ENCODE measurements at regions not wholly inside any gene's neighbourhood (a gene's known extent, or its start where the extent isn't known, plus 50 kb on each side); places are given as distances from the start of the nearest gene placed in this dataset.
"Not testable (repeated sequence)": the region's sequence is repeated elsewhere in the genome, so short reads cannot be mapped to it uniquely, and the experiment has no call there.

DNA sequence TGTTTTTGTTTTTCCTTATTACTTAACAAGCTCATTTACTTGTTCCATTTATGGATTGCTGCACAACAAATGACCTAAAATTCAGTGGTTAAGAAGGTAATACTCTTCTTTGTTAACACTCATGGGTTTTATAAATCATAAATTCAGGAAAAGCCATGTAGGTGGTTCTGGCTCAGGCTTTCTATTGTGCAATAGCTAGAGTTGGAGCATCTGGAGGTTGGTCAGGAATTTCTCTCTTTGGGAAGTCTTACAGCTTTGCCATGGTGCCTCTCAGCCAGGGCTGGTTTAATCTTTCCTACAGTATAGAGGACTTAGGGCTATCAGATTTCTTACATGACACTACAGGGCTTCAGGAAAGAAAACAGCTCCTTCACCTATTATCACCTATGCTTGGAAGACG lies 1677.1 kb downstream of the KCNT2 start:
- no peak for DNase-seq (ENCODE audit: low read depth in 2 of 2)

DNA sequence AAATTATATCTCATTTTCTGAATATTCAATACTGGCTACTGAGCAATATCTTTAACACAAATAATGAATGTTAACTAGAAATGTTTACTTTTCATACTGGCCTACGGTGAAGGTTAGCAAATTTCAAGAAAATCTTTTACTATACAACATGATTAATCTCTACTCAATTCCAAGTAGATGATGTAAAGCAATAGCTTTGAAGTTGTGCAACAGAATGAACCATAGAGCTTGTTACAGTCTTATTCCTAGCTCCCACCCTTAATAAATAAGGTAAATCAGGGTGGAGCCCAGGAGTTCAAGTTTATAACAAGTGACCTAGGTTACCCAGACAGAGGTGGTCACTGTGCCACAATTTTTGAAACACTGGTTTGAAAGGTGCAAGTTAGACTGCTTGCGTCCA lies 1678.1 kb downstream of the KCNT2 start:
- DNase-seq (ENCODE audit: low read depth in 2 of 2), result no peak

DNA sequence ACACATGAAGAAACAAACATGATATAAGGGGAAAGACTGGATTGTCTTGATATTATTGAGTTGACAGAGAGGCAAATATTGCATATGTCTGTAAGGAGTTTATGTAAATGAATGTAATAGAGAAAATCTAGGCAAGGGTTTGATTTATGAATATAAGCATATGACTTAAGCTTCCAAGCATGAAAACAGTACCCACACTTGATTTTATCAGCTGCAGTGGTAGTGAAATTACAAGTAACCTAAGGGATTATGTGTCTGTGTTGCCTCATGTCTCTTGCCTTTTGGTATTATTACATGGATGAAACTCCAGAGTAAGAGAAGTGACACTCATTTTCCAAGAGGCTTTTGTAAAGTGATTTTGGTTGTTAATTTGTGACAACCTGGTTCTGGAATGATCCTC lies 1678.9 kb downstream of the KCNT2 start:
- DNase-seq (ENCODE audit: low read depth in 2 of 2), result no peak

DNA sequence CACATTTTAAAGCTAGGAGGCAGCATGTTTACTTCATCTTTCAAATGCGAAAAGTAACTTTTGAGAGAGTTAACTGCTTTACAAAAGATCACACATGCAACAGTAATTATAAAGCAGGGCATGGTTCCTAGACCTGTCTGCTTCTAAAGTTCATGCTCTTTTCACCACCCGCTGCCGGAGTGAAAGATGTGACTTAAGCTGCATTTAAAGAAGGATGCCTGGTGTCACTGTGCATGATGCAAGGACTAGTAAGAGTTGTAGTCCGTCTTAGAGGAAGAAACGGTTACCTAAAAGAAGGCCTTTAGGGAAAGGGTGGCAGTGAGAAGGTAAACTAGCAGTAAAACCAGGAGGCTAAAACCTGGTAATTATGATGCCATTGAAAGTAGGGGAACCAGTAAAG lies 1689.1 kb downstream of the KCNT2 start:
- DNase-seq (ENCODE audit: low read depth in 2 of 2), result no peak

DNA sequence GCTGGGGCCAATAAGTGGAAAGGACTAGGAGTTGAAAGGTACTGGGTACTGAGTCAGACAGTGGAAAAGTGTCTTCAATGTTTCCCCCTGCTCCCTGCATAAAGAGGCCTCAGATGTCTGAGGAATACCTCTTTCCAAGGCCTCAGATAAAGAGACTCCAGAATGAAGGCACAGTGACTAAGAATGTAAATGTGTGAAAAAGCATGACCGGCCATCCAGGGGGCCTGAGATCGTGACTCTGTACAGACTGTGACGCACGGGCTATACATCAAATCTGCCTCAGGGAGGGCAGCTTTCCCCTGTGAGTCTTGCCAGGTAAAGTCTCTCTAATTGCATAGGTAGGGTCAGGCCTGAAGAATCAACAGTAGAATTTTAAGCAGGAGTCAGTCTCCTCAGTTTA lies 1690.5 kb downstream of the KCNT2 start:
- DNase-seq (ENCODE audit: low read depth in 2 of 2), result no peak

DNA sequence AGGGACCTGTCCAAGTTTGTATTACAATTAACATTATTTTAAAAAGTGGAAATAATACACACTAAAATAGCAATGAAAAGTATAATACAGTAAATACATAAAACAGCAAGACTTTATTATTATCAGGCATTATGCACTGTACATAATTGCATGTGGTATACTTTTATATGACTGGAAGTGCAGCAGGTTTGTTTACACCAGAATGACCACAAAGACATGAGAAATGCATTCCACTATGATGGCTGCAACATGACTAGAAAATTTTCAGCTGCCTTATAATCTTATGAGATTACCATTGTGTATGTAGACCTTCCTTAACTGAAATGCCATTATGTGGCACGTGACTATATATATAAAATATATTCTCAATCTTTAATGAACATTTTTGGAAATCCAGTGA lies 1699.6 kb downstream of the KCNT2 start:
- DNase-seq (ENCODE audit: low read depth in 2 of 2), result no peak

DNA sequence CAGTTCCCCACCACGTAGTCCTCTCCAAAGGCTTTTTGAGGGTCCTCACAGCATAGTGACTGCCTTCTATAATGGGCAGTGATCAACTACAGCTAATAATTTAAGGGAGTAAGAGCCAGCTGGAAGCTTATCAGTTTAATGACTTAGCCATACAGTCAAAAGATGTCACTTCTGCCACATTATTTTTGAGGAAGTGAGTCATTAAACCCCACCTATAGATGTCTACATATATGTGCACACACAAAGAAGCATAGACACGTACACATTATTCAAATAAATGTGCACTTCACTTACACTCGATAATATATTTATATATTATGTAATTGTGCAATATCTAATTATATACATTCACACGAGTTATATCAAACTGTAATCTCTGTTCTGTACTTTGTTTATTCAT lies 1704.7 kb downstream of the KCNT2 start:
- DNase-seq (ENCODE audit: low read depth in 2 of 2), result no peak

DNA sequence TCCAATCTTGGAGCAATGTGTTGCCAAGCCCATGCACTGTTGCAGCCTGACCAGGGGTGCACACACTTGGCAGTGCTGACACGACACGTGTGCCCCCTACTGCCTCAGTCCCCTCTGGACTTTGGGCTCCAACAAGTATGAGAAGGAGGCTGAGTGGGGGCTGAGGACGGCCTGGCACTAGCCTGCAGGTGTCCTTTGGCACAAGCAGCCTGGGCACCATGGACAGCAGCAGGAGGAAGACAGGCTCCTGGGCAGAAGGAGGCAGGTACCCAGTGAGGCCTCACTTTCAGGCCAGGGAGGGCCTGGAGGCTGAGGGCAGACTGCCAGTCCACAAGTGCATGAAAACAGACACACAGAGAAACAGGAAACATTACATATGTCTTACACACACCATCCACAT lies 1702.9 kb upstream of the B3GALT2 start:
- DNase-seq (ENCODE audit: low read depth in 2 of 2), result no peak

DNA sequence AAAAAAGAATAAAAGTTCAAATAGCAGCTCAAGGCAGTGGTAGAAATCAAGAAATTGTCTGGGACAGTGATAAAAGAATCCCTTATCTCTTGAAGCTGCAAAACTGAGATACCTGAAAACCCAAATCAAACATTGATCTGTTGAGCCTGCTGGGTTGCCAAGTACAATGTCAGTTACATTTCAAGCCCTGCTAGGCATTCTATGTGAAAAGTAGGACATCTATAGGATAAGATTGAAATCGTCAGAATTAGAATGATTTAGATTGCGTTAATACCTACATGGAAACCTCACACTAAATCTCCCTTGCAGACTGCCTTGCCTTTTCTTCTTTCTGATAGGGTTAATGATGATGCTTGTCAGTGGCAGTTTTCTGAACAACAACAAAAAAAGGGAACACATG lies 1684.4 kb upstream of the B3GALT2 start:
- DNase-seq (ENCODE audit: low read depth in 2 of 2), result no peak

DNA sequence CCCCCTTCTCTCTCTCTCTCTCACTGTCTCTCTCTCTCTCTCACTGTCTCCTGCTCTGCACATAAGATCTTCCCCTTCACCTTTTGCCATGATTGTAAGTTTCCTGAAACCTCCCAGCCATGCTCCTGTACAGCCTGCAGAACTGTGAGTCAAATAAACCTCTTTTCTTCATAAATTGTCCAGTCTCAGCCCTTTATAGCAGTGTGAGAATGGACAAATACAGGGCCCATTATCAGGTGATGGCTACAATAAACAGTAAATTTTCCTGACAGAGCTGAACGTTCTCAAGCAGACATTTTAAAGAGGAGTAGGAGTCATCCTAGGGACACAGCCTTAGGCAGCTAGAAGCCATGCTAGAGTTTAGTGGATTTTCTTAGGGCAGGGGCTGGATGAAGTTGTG lies 1679.7 kb upstream of the B3GALT2 start:
- no peak for DNase-seq (ENCODE audit: low read depth in 2 of 2)

DNA sequence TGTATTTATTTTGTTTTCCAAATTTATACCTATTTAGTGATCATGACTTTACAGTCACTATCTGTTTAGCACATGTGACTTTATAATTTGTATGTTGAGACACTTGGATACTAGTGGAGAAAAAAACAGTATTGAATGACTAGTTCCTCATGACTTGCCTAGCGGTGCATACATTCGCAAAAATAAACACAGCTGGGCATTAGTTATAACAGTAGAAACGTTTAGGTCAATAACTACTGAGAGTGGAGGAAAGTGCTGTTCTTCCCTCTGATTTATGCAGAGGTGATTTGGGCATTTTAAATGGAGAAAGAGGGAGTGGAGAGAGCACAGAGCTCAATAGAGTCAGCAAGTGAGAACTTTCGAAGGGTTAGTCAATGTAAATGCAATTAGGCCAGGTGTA lies 1679.0 kb upstream of the B3GALT2 start:
- DNase-seq (ENCODE audit: low read depth in 2 of 2), result no peak

DNA sequence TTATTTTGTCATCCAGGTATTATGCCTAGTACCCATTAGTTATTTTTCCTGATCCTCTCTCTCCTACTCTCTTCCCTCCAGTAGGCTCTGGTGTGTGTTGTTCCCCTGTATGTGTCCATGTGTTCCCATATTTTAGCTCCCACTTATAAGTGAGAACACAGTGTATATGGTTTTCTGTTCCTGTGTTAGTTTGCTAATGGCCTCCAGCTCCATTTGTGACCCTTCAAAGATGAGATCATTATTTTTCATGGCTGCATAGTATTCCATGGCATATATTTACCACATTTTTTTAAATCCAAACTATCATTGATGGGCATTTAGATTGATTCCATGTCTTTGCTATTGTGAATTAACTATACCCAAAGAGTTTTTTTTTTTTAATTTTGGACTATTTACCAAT lies 1675.7 kb upstream of the B3GALT2 start:
- no peak for DNase-seq (ENCODE audit: low read depth in 2 of 2)

DNA sequence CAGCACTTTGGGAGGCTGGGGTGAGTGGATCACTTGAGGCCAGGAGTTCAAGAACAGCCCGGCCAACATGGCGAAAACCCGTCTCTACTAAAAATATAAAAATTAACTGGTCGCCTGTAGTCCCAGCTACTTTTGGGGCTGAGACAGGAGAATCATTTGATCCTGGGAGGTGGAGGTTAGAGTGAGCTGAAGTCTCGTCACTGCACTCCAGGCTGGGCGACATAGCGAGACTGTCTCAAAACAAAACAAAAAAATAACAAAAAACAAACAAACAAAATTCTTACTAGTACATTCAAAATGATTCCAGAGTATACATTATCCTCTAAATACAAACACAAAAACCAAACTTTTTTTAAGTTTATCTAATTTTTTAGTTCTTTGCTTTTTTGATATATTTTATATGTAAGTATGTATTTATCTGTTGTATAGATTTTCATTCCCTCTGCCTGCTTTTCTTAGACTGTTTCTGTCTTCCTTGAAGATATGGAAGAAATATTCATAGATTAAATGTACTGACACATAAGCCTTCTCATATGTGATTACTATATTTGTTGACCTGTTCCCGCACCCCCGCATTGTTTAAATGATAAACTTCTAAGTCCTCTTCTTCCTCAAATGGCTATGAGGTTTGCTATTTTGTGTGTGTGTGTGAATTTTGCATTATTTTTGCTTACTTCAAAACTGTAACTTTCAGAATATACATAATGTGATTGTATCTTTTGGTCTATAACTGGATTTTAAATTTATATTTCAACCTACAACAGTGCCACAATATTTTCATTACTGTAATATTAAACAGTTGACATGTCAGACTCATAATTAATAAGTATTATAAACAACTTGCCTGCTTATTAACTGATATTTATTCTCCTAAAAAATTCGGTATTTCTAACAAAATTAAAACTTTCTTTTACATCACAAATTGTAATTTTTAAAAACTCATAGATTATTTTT lies 1674.1 kb upstream of the B3GALT2 start:
- DNase-seq (ENCODE audit: low read depth in 2 of 2), result no peak

DNA sequence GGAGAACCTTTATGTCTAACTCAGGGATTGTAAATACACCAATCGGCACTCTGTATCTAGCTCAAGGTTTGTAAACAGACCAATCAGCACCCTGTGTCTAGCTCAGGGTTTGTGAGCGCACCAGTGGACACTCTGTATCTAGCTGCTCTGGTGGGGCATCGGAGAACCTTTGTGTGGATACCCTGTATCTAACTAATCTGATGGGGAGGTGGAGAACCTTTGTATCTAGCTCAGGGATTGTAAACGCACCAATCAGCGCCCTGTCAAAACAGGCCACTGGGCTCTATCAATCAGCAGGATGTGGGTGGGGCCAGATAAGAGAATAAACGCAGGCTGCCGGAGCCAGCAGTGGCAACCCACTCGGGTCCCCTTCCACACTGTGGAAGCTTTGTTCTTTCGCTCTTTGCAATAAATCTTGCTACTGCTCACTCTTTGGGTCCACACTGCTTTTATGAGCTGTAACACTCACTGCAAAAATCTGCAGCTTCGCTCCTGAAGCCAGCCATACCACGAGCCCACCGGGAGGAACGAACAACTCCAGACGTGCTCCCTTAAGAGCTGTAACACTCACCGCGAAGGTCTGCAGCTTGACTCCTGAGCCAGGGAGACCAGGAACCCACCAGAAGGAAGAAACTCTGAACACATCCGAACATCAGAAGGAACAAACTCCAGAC lies 1673.2 kb upstream of the B3GALT2 start:
- DNase-seq (ENCODE audit: low read depth in 2 of 2), result not testable (repeated sequence)

DNA sequence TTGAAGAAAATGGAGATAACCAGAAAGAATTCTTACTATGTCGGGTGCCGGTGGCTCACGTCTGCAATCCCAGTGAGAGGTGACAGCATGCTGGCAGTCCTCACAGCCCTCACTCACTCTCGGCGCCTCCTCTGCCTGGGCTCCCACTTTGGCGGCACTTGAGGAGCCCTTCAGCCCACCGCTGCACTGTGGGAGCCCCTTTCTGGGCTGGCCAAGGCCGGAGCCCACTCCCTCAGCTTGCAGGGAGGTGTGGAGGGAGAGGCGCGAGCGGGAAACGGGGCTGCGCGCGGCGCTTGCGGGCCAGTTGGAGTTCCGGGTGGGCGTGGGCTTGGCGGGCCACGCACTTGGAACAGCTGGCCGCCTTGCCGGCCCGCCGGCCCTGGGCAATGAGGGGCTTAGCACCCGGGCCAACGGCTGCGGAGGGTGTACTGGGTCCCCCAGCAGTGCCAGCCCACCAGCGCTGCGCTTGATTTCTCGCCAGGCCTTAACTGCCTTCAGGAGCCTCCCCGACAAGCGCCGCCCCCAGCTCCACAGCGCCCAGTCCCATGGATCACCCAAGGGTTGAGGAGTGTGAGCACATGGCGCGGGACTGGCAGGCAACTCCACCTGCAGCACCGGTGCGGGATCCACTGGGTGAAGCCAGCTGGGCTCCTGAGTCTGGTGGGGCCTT lies 1672.5 kb upstream of the B3GALT2 start:
- not testable (repeated sequence) for DNase-seq (ENCODE audit: low read depth in 2 of 2)

DNA sequence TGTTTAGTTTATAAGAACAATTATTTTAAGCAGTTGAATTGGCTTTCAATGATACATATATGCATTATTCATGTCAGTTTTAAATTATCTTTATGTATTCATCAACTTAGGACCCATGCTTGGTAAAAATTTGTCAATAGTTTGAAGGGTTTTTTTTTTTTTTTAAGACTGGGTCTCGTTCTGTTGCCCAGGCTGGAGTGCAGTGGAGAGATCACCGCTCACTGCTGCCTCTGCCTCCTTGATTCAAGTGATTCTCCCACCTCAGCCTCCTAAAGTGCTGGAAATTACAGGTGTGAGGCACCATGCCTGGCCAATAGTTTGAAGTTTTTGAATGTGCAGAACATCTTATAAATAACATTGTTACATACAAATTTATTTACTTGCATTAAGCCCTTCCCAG lies 1671.0 kb upstream of the B3GALT2 start:
- DNase-seq (ENCODE audit: low read depth in 2 of 2), result no peak

DNA sequence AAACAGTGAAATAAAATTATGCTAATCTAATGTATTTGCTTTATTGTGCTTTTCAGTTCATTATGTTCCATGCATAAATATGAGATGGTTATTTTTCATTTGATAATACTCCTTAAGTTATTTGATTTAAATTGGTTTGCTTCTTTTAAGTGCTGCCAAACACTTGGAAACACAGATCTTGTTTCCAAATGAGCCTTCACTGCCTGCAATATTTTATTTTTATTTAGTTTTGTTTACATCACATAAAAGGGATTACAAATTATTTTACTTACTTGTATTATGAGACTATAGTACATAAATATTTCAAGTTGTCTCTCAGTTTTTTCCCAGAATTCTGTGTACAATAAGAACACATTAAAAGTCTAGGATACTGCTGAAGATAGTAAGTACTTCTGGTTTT lies 1662.4 kb upstream of the B3GALT2 start:
- no peak for DNase-seq (ENCODE audit: low read depth in 2 of 2)

DNA sequence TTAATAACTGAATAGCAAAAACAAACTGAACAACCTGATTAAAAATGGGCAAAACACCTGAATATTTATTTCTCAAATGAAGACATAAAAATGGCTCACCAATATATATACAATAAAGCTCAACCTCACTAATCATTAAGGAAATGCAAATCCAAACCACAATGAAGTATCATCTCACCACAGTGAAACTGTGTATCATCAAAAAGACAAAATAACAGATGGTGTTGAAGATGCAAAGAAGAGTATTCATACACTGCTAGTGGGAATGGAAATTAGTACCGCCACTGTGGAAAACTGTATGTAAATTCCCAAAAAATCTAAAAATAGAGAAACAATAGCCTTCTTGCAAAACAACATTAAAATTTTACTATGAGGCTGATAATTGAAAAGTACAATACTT lies 1660.1 kb upstream of the B3GALT2 start:
- no peak for DNase-seq (ENCODE audit: low read depth in 2 of 2)

DNA sequence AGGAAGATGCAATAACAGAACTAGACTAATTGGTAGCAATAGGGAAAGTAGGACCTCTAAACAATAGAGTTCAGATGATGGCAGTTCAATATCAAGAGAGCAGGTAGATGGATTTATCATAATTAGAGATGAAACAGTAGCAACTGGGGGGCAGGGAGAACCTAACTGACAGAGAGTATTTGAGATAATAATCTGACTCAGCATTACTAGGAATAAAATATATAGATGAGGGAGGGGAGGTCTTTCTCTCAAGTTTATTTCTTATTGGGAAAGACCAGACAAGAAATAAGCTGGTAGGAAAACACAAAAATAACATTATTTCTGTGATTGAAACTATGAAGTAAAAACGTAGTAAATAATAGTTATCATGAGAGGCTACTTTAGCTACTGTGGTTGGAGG lies 1656.7 kb upstream of the B3GALT2 start:
- DNase-seq (ENCODE audit: low read depth in 2 of 2), result no peak

DNA sequence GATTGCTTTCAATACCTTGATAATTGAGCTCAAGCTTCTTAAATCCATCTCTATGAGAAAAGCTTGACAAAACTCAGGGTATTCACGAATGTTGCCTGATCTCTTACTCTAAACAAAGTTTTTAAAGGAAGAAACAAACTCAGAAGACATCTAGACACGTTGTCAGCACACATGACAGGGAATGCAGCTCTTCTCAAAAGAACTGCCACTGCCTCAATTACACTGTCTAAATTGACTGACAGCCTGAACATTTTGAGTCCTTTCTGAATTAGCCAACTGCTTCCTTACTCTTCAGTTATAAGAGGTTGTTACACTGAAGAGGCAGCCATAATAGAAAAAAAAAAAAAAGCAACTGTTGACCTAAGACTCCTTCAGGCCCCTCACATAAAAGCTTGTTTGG lies 1646.7 kb upstream of the B3GALT2 start:
- DNase-seq (ENCODE audit: low read depth in 2 of 2), result no peak

DNA sequence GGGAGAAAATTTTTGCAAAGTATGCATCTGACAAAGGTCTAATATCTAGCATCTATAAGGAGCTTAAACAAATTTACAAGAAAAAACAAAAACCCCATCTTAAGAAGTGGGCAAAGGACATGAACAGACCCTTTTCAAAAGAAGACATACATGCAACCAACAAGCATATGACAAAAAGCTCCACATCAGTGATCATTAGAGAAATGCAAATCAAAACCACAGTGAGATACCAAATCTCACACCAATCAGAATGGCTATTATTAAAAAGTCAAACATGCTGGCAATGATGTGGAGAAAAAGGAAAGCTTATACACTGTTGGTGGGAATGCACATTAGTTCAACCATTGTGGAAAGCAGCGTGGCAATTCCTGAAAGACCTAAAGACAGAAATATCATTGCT lies 1645.2 kb upstream of the B3GALT2 start:
- DNase-seq (ENCODE audit: low read depth in 2 of 2), result not testable (repeated sequence)

DNA sequence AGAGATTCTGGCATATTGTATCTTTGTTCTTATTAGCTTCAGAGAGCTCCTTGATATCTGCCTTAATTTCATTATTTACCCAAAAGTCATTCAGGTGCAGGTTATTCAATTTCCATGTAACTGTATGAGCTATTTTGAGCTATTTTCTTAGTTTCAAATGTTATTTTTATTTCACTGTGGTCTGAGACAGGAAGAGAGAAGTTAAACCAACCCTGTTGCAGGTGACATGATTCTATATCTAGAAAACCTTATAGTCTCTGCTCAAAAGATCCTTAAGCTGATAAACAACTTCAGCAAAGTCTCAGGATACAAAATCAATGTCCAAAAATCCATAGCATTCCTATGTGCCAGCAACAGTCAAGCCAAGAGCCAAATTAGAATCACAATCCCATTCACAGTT lies 1644.0 kb upstream of the B3GALT2 start:
- DNase-seq (ENCODE audit: low read depth in 2 of 2), result no peak

DNA sequence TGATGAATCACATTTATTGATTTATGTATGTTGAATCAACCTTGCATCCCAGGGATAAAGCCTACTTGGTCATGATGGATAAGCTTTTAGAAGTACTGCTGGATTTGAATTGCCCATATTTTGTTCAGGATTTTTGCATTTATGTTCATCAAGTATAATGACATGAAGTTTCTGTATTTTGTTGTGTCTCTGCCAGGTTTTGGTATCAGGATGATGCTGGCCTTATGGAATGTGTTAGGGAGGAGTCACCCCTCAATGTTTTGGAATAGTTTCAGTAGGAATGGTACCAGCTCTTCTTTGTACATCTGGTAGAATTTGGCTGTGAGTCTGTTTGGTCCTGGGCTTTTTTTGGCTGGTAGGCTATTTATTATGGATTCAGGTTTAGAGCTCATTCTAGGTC lies 1643.1 kb upstream of the B3GALT2 start:
- DNase-seq (ENCODE audit: low read depth in 2 of 2), result no peak
